SK-N-SH (cell line): ENCODE measurements at regions not wholly inside any gene's neighbourhood (a gene's known extent, or its start where the extent isn't known, plus 50 kb on each side); places are given as distances from the start of the nearest gene placed in this dataset.
A peak's percentile ranks its signal among the peaks of the same experiment; 100 is the strongest.

Experiments used
- CTCF ChIA-PET: fragments of 300-600, 350-600 bp; formaldehyde crosslinking; extraction: SDS; loops from one replicate; lab custom pipeline; 2021; lab: Yijun Ruan, JAX
- POLR2A ChIA-PET: fragments of 350-600 bp; sonication (Branson Sonifier 250); formaldehyde crosslinking; extraction: SDS; loops from one replicate; lab custom pipeline; 2020; ENCODE audit warnings: antibody characterized with exemption, inconsistent platforms; lab: Yijun Ruan, JAX
- DNase-seq: peaks from one replicate; pipeline ENCODE4 v3.0.0; 2012
- H2AFZ ChIP-seq: fragments of 200-600 bp; sonication (generic); 2 replicates; pipeline ENCODE4 v1.8.1; 2016; ENCODE audit warnings: antibody characterized with exemption, mild to moderate bottlenecking, low read depth
- H3F3A ChIP-seq: fragments of 200-600 bp; sonication (generic); replicated peaks from 2 replicates; pipeline ENCODE3; 2016; ENCODE audit warnings: antibody characterized with exemption, mild to moderate bottlenecking; ENCODE audit not compliant: insufficient read depth
- H3K27ac ChIP-seq, 2 experiments: fragments of 200-500 bp in 1 of 2; fragments of 200-600 bp in 1 of 2; sonication (Bioruptor generic) in 1 of 2; sonication (generic), shearing (Covaris generic) in 1 of 2; 2 replicates each; pipeline versions ENCODE4 v1.5.1 to v1.6.1; 2014 to 2016; ENCODE audit warnings: low read depth in 2 of 2, inconsistent platforms in 1 of 2, low read length in 1 of 2, mild to moderate bottlenecking in 1 of 2, mixed read lengths in 1 of 2
- H3K27me3 ChIP-seq: fragments of 200-600 bp; sonication (generic), shearing (Covaris generic); 2 replicates; pipeline ENCODE4 v1.6.1; 2016; ENCODE audit warnings: mixed run types; ENCODE audit not compliant: insufficient read depth
- H3K36me3 ChIP-seq, 2 experiments: fragments of 200-500 bp in 1 of 2; fragments of 200-600 bp in 1 of 2; sonication (Bioruptor generic) in 1 of 2; sonication (generic) in 1 of 2; replicated peaks in 1 of 2; 2 replicates each; pipeline versions ENCODE3 to v1.5.1; 2014 to 2016; ENCODE audit warnings: low read length in 1 of 2, mild to moderate bottlenecking in 1 of 2; ENCODE audit not compliant: insufficient read depth in 2 of 2, control insufficient read depth in 1 of 2
- H3K4me1 ChIP-seq, 2 experiments: fragments of 200-500 bp in 1 of 2; fragments of 200-600 bp in 1 of 2; sonication (Bioruptor generic) in 1 of 2; sonication (generic), shearing (Covaris generic) in 1 of 2; 2 replicates each; pipeline versions ENCODE4 v1.5.1 to v1.6.1; 2014 to 2016; ENCODE audit warnings: low read depth in 1 of 2, low read length in 1 of 2, mixed run types in 1 of 2; ENCODE audit not compliant: insufficient read depth in 2 of 2, control insufficient read depth in 1 of 2
- H3K4me2 ChIP-seq: fragments of 200-600 bp; sonication (generic), shearing (Covaris generic); 2 replicates; pipeline ENCODE4 v1.6.1; 2017; ENCODE audit warnings: mixed run types
- H3K4me3 ChIP-seq, 2 experiments: fragments of 200-500 bp in 1 of 2; fragments of 200-600 bp in 1 of 2; sonication (Bioruptor generic) in 1 of 2; sonication (generic), shearing (Covaris generic) in 1 of 2; 2 replicates each; pipeline versions ENCODE4 v1.5.1 to v1.8.1; 2014 to 2016; ENCODE audit warnings: low read depth in 2 of 2, inconsistent platforms in 1 of 2, low read length in 1 of 2, mild to moderate bottlenecking in 1 of 2, mixed read lengths in 1 of 2, moderate library complexity in 1 of 2
- H3K79me2 ChIP-seq: fragments of 200-600 bp; sonication (generic); 2 replicates; pipeline ENCODE4 v1.8.1; 2017; ENCODE audit warnings: mild to moderate bottlenecking; ENCODE audit not compliant: insufficient read depth
- H3K9ac ChIP-seq: fragments of 200-600 bp; sonication (generic); 2 replicates; pipeline ENCODE4 v1.6.1; 2017; ENCODE audit warnings: mixed run types
- H3K9me2 ChIP-seq: fragments of 200-600 bp; sonication (generic); 2 replicates; pipeline ENCODE4 v1.6.1; 2017; ENCODE audit warnings: mixed run types
- H3K9me3 ChIP-seq: fragments of 200-600 bp; sonication (generic); 2 replicates; pipeline ENCODE4 v1.6.1; 2017; ENCODE audit warnings: mixed run types, mild to moderate bottlenecking, moderate library complexity
- H4K20me1 ChIP-seq: fragments of 200-600 bp; sonication (generic); 2 replicates; pipeline ENCODE4 v1.6.1; 2017; ENCODE audit warnings: mild to moderate bottlenecking, mixed run types; ENCODE audit not compliant: insufficient read depth
- CHD2 ChIP-seq: fragments of 150-350 bp; IDR thresholded peaks from 2 replicates; pipeline ENCODE4 v1.6.1; 2018; ENCODE audit warnings: low read length; ENCODE audit not compliant: partially characterized antibody
- FOXJ3 ChIP-seq: sonication (generic); formaldehyde crosslinking; IDR thresholded peaks from 2 replicates; pipeline ENCODE4 v1.5.1; 2020; ENCODE audit warnings: mild to moderate bottlenecking, missing genetic modification reagents
- FOXM1 ChIP-seq: IDR thresholded peaks from 2 replicates; pipeline ENCODE4 v1.4.0; 2012; ENCODE audit warnings: low read depth, mild to moderate bottlenecking
- IRF3 ChIP-seq: fragments of 150-350 bp; IDR thresholded peaks from 2 replicates; pipeline ENCODE4 v1.6.1; 2016; ENCODE audit warnings: mild to moderate bottlenecking, low read depth, low read length
- PBX3 ChIP-seq: IDR thresholded peaks from 2 replicates; pipeline ENCODE4; 2012
- REST ChIP-seq: IDR thresholded peaks from 2 replicates; pipeline ENCODE4 v1.6.1; 2012; ENCODE audit warnings: mild to moderate bottlenecking, low read depth, low read length, moderate library complexity
- RXRA ChIP-seq: IDR thresholded peaks from 2 replicates; pipeline ENCODE4 v1.4.0; 2012; ENCODE audit warnings: low read depth, mild to moderate bottlenecking, borderline replicate concordance
- SMC3 ChIP-seq: IDR thresholded peaks from 2 replicates; pipeline ENCODE4 v1.6.1; 2012; ENCODE audit warnings: low read depth, low read length, improper control_type of control experiment
- TCF12 ChIP-seq: IDR thresholded peaks from 2 replicates; pipeline ENCODE4 v1.4.0; 2012
- USF1 ChIP-seq: IDR thresholded peaks from 2 replicates; pipeline ENCODE4 v1.4.0; 2012; ENCODE audit warnings: low read depth, borderline replicate concordance
- USF2 ChIP-seq: fragments of 150-350 bp; IDR thresholded peaks from 2 replicates; pipeline ENCODE4 v1.6.1; 2017; ENCODE audit warnings: antibody characterized with exemption, low read length, low read depth, borderline replicate concordance
- YY1 ChIP-seq: IDR thresholded peaks from 2 replicates; pipeline ENCODE4 v1.4.0; 2012; ENCODE audit warnings: low read depth, mild to moderate bottlenecking
- ZBTB33 ChIP-seq: IDR thresholded peaks from 2 replicates; pipeline ENCODE4 v1.4.0; 2012; ENCODE audit warnings: low read depth, borderline replicate concordance
- WGBS: methylation state at CpG from one replicate; pipeline ENCODE4 v1.1.6; 2017; ENCODE audit warnings: low lambda C conversion rate; 5-methylcytosine and 5-hydroxymethylcytosine counted together

- ChIA-PET CTCF (interaction anchor here (1.0 kb wide), 1 partner anchor 9 kb away, joined by 3 read pairs; no protein-coding TSS in a partner anchor), POLR2A (no interaction called here)
- H3K36me3 ChIP-seq, result no peaks in the 10 kb centered on the region
- peaks cover 4 to 21% of the 10 kb centered on the region in 2 experiments; a peak in 3 of 4 replicates for H3K4me1 ChIP-seq
- H2AFZ ChIP-seq, result peak overlapping the region; percentile 95
- H3K4me2 ChIP-seq, result peak overlapping the region; percentile 77
- no peak overlapping the region for H3K4me3 ChIP-seq
- H3K9ac ChIP-seq, result peak overlapping the region; percentile 75; the same call in 1 of the 2 replicates
- DNase-seq, result no peak
- H3K9me3 ChIP-seq, result no peaks in the 10 kb centered on the region
- no peaks in the 10 kb centered on the region for H3K79me2 ChIP-seq
- no peaks in the 10 kb centered on the region for H4K20me1 ChIP-seq
- WGBS, result 100% methylated on average over 3 of the region's 6 CpGs
- TF ChIP-seq REST (no peak), USF2 (no peak), USF1 (no peak), CHD2 (no peak), FOXJ3 (CRISPR knock-in tag) (no peak), FOXM1 (no peak)
- no peaks in the 10 kb centered on the region for H3K27me3 ChIP-seq
- no peaks in the 10 kb centered on the region for H3K9me2 ChIP-seq
- H3K27ac ChIP-seq, result peak overlapping the region; percentile 73 to 97; a peak in 3 of 4 replicates
- H3F3A ChIP-seq, result peaks cover 6% of the 10 kb centered on the region
Measured at GRCh38 chr15:99454107-99454809, 111.5 kb upstream of the MEF2A start.

GRCh38 chr15:99454941-99455788, 110.6 kb upstream of the MEF2A start:
- Histone ChIP-seq H3K4me3 (no peak overlapping the region), H3K9me3 (no peaks in the 10 kb centered on the region), H3F3A (no peaks in the 10 kb centered on the region), H3K4me1 (peaks cover 4 to 14% of the 10 kb centered on the region in 2 experiments; a peak in 3 of 4 replicates), H3K36me3 (no peaks in the 10 kb centered on the region), H3K27me3 (no peaks in the 10 kb centered on the region), H4K20me1 (no peaks in the 10 kb centered on the region), H3K27ac (peak overlapping the region; percentile 73 to 97; a peak in 3 of 4 replicates), H3K9ac (peak overlapping the region; percentile 75), H3K4me2 (peak overlapping the region; percentile 77), H2AFZ (peak overlapping the region; percentile 95), H3K9me2 (no peaks in the 10 kb centered on the region), H3K79me2 (no peaks in the 10 kb centered on the region)
- WGBS, result 24% methylated on average over 15 of the region's 19 CpGs
- CTCF ChIA-PET, result interaction anchor here (1.0 kb wide), 1 partner anchor 8 kb away, joined by 3 read pairs; no protein-coding TSS in a partner anchor
- POLR2A ChIA-PET, result no interaction called here
- DNase-seq, result no peak
- peak; percentile 43; the same call in 1 of the 2 replicates for TF ChIP-seq YY1
- TF ChIP-seq FOXJ3 (CRISPR knock-in tag), result no peak
- peak; percentile 72 for TF ChIP-seq PBX3
- 0 out of 2 replicates have a peak, but pooled peaks have one; percentile 33 for TF ChIP-seq ZBTB33
- peak; percentile 88 for TF ChIP-seq TCF12
- no peak for TF ChIP-seq SMC3
- TF ChIP-seq RXRA, result peak; percentile 74
- TF ChIP-seq IRF3, result no peak
